OCI-LY1 (cell line): ENCODE measurements at regions not wholly inside any gene's neighbourhood (a gene's known extent, or its start where the extent isn't known, plus 50 kb on each side); places are given as distances from the start of the nearest gene placed in this dataset.

Experiments used
- H2AFZ ChIP-seq: fragments of 200-600 bp; sonication (generic), shearing (Covaris generic); 2 replicates; pipeline ENCODE4 v1.6.0; 2014; ENCODE audit warnings: antibody characterized with exemption, mild to moderate bottlenecking, low read length
- H3F3A ChIP-seq: fragments of 200-600 bp; sonication (generic), shearing (Covaris generic); 2 replicates; pipeline ENCODE4 v1.6.0; 2014; ENCODE audit warnings: mild to moderate bottlenecking, antibody characterized with exemption, low read length, moderate library complexity; ENCODE audit not compliant: insufficient read depth
- H3K27ac ChIP-seq: fragments of 200-600 bp; sonication (generic); 2 replicates; pipeline ENCODE4 v1.5.1; 2014; ENCODE audit warnings: low read length, mixed run types, mild to moderate bottlenecking, low read depth; ENCODE audit not compliant: poor library complexity, severe bottlenecking
- H3K27me3 ChIP-seq: fragments of 200-600 bp; sonication (generic); 2 replicates; pipeline ENCODE4 v1.6.0; 2014; ENCODE audit warnings: antibody characterized with exemption, mild to moderate bottlenecking, low read length, moderate library complexity; ENCODE audit not compliant: insufficient read depth
- H3K36me3 ChIP-seq: fragments of 200-600 bp; sonication (generic); 2 replicates; pipeline ENCODE4 v1.6.1; 2014; ENCODE audit warnings: mild to moderate bottlenecking, antibody characterized with exemption, low read length, moderate library complexity, mixed read lengths; ENCODE audit not compliant: insufficient read depth
- H3K4me1 ChIP-seq: fragments of 200-600 bp; sonication (generic); 2 replicates; pipeline ENCODE4 v1.5.1; 2014; ENCODE audit warnings: mild to moderate bottlenecking, low read length, moderate library complexity; ENCODE audit not compliant: insufficient read depth, severe bottlenecking
- H3K4me2 ChIP-seq: fragments of 200-600 bp; sonication (generic), shearing (Covaris generic); 2 replicates; pipeline ENCODE4 v1.6.1; 2014; ENCODE audit warnings: low read length
- H3K4me3 ChIP-seq: fragments of 200-600 bp; sonication (generic); 2 replicates; pipeline ENCODE4 v1.5.1; 2014; ENCODE audit warnings: low read length, low read depth, mild to moderate bottlenecking, mixed read lengths; ENCODE audit not compliant: poor library complexity, severe bottlenecking
- H3K79me2 ChIP-seq: fragments of 200-600 bp; shearing (Covaris generic); 2 replicates; pipeline ENCODE4 v1.6.1; 2016; ENCODE audit warnings: mixed run types, low read length, mixed read lengths; ENCODE audit not compliant: insufficient read depth
- H3K9ac ChIP-seq: fragments of 200-600 bp; sonication (generic), shearing (Covaris generic); 2 replicates; pipeline ENCODE4 v1.6.1; 2014; ENCODE audit warnings: mild to moderate bottlenecking, low read length, mixed read lengths
- H3K9me2 ChIP-seq: fragments of 200-600 bp; sonication (generic), shearing (Covaris generic); 2 replicates; pipeline ENCODE4 v1.6.1; 2014; ENCODE audit warnings: low read depth, mild to moderate bottlenecking, low read length, mixed read lengths
- H3K9me3 ChIP-seq: fragments of 200-600 bp; shearing (Covaris generic); 2 replicates; pipeline ENCODE4 v1.6.1; 2014; ENCODE audit warnings: low read length, mixed read lengths
- H4K20me1 ChIP-seq: fragments of 200-600 bp; sonication (generic), shearing (Covaris generic); 2 replicates; pipeline ENCODE4 v1.6.0; 2016; ENCODE audit warnings: mild to moderate bottlenecking, low read length; ENCODE audit not compliant: insufficient read depth
- EZH2 ChIP-seq: fragments of 200-600 bp; sonication (generic), shearing (Covaris generic); IDR thresholded peaks from 2 replicates; pipeline ENCODE4 v1.8.0; 2017; ENCODE audit warnings: borderline replicate concordance, mixed run types, mild to moderate bottlenecking, antibody characterized with exemption, low read length, moderate library complexity, mixed read lengths
- TF ChIP-seq, protein P1 (sequence below): fragments of 200-600 bp; sonication (generic), shearing (Covaris generic); IDR thresholded peaks from 2 replicates; pipeline ENCODE4 v1.5.1; 2017; ENCODE audit warnings: mild to moderate bottlenecking, antibody characterized with exemption, low read length, moderate library complexity, mixed read lengths

DNA sequence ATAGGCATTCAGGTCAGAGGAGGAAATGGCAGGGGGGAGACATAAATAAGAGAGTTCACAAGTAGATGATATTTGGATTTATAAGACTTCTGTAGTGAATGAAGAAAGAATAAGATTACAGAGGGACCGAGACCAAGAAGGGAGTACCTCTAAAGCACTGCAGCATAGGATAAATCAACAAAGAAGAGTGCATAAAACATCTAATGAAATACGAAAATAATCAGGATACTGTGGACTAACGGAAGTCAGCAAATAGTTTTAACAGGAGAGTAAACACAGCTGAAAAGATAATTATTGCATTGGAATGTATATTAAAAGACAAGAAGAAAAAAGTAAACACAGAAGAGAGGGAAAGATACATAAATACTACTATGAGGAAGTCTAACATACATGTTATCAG, 921.9 kb upstream of the PRMT6 start:
- H4K20me1 ChIP-seq = no peaks in the 10 kb centered on the region
- H3K9ac ChIP-seq = no peak overlapping the region
- no peak overlapping the region for H3K27ac ChIP-seq
- H3F3A ChIP-seq = no peaks in the 10 kb centered on the region
- no peaks in the 10 kb centered on the region for H3K27me3 ChIP-seq
- H3K9me2 ChIP-seq = no peaks in the 10 kb centered on the region
- H3K4me3 ChIP-seq = no peak overlapping the region
- no peak overlapping the region for H3K4me2 ChIP-seq
- H3K79me2 ChIP-seq = no peaks in the 10 kb centered on the region
- H3K36me3 ChIP-seq = no peaks in the 10 kb centered on the region
- TF ChIP-seq, protein P1, sequence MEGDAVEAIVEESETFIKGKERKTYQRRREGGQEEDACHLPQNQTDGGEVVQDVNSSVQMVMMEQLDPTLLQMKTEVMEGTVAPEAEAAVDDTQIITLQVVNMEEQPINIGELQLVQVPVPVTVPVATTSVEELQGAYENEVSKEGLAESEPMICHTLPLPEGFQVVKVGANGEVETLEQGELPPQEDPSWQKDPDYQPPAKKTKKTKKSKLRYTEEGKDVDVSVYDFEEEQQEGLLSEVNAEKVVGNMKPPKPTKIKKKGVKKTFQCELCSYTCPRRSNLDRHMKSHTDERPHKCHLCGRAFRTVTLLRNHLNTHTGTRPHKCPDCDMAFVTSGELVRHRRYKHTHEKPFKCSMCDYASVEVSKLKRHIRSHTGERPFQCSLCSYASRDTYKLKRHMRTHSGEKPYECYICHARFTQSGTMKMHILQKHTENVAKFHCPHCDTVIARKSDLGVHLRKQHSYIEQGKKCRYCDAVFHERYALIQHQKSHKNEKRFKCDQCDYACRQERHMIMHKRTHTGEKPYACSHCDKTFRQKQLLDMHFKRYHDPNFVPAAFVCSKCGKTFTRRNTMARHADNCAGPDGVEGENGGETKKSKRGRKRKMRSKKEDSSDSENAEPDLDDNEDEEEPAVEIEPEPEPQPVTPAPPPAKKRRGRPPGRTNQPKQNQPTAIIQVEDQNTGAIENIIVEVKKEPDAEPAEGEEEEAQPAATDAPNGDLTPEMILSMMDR = no peak
- no peak for TF ChIP-seq EZH2
- no peak overlapping the region for H2AFZ ChIP-seq
- no peaks in the 10 kb centered on the region for H3K4me1 ChIP-seq
- H3K9me3 ChIP-seq = no peaks in the 10 kb centered on the region

DNA sequence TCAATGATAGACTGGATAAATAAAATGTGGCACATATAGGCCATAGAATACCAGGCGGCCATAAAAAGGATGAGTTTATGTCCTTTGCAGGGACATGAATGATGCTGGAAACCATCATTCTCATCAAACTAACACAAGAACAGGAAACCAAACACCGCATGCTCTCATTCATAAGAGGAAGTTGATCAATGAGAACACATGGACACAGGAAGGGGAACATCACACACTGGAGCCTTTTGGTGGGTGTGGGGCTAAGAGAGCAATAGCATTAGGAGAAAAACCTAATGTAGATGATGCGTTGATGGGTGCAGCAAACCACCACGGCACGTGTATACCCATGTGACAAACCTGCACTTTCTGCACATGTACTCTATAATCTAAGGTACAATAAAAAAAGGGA, 883.4 kb upstream of the PRMT6 start:
- H3K27ac ChIP-seq = no peak overlapping the region
- H3K27me3 ChIP-seq = no peaks in the 10 kb centered on the region
- H3K9me3 ChIP-seq = no peaks in the 10 kb centered on the region
- no peaks in the 10 kb centered on the region for H3K79me2 ChIP-seq
- H3K4me2 ChIP-seq = no peak overlapping the region
- no peaks in the 10 kb centered on the region for H3K9me2 ChIP-seq
- H3K4me1 ChIP-seq = no peaks in the 10 kb centered on the region
- no peak overlapping the region for H3K4me3 ChIP-seq
- H3F3A ChIP-seq = no peaks in the 10 kb centered on the region
- H3K36me3 ChIP-seq = no peaks in the 10 kb centered on the region
- no peak for TF ChIP-seq EZH2
- TF ChIP-seq, protein P1 = no peak
- H3K9ac ChIP-seq = no peak overlapping the region
- no peak overlapping the region for H2AFZ ChIP-seq
- no peaks in the 10 kb centered on the region for H4K20me1 ChIP-seq

DNA sequence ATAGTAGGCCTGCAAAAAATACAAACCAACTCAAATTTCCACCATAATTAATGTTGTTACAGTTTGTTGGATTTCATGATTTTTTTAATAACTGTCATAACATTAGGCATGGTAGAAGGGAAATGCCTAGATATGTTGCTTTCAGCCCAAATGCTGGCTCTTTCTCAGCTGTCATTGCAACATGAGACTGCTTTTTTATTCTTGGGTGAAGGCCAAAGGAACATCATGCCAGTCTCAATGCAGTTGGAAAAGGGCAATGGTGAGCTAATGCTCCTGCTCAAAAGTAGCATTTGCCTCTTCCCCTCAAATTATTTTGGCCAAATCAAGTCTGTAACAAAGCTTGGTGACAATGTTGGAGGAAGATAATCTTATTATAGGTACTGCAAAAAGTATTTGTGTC, 877.7 kb upstream of the PRMT6 start:
- H3K9me3 ChIP-seq = no peaks in the 10 kb centered on the region
- H3K4me2 ChIP-seq = no peak overlapping the region
- H3K4me3 ChIP-seq = no peak overlapping the region
- no peak overlapping the region for H3K9ac ChIP-seq
- H3K36me3 ChIP-seq = no peaks in the 10 kb centered on the region
- no peak overlapping the region for H3K27ac ChIP-seq
- no peaks in the 10 kb centered on the region for H3F3A ChIP-seq
- no peak overlapping the region for H2AFZ ChIP-seq
- H3K9me2 ChIP-seq = no peaks in the 10 kb centered on the region
- H3K4me1 ChIP-seq = no peaks in the 10 kb centered on the region
- H4K20me1 ChIP-seq = no peaks in the 10 kb centered on the region
- TF ChIP-seq, protein P1 = no peak
- no peak for TF ChIP-seq EZH2
- H3K27me3 ChIP-seq = no peaks in the 10 kb centered on the region
- H3K79me2 ChIP-seq = no peaks in the 10 kb centered on the region
